Endothelial cell of umbilical vein (primary cell): ENCODE measurements at regions not wholly inside any gene's neighbourhood (a gene's known extent, or its start where the extent isn't known, plus 50 kb on each side); places are given as distances from the start of the nearest gene placed in this dataset.

Experiments used
- CTCF ChIP-seq, 2 donors: IDR thresholded peaks; 1 replicate in 1 of 2; 2 replicates in 1 of 2; pipeline ENCODE4 v1.5.1; 2011; ENCODE audit warnings: low read length in 2 of 2, mild to moderate bottlenecking in 2 of 2, moderate library complexity in 2 of 2, control low read depth in 1 of 2, inconsistent platforms in 1 of 2, low read depth in 1 of 2; ENCODE audit not compliant: insufficient read depth in 1 of 2; ENCODE audit errors: extremely low read depth in 1 of 2
- EZH2 ChIP-seq: IDR thresholded peaks from 2 replicates; pipeline ENCODE4 v1.6.1; 2012; ENCODE audit warnings: borderline replicate concordance, low read depth, mild to moderate bottlenecking, moderate library complexity, low read length, inconsistent platforms; ENCODE audit not compliant: severe bottlenecking
- POLR2AphosphoS5 ChIP-seq: IDR thresholded peaks from 2 replicates; pipeline ENCODE4 v1.6.1; 2012; ENCODE audit warnings: low read depth, mild to moderate bottlenecking, control low read depth, low read length, moderate library complexity; ENCODE audit not compliant: insufficient read depth

- no peak for TF ChIP-seq CTCF (IDR thresholded peaks at IDR 0.05; ENCODE audit: extremely low read depth in 1 of 2, insufficient read depth in 1 of 2, low read depth in 1 of 2, low read length in 2 of 2)
- TF ChIP-seq POLR2AphosphoS5: no peak
- no peak for TF ChIP-seq EZH2
Measured at GRCh38 chr13:103145442-103145841, 79.2 kb upstream of the SLC10A2 start.
